Natural killer cell (primary cell): ENCODE measurements at regions not wholly inside any gene's neighbourhood (a gene's known extent, or its start where the extent isn't known, plus 50 kb on each side); places are given as distances from the start of the nearest gene placed in this dataset.

Experiments used
- ATAC-seq, 3 donors: fragments of 150-1000 bp in 2 of 3; fragments of 200-7000 bp in 1 of 3; cut with Tn5 transposase; 1 replicate in 1 of 3; 2 replicates in 2 of 3; pipeline ENCODE4 v1.10.0; 2021; ENCODE audit warnings: mild to moderate bottlenecking in 2 of 3, moderate library complexity in 2 of 3
- DNase-seq, 2 donors: peaks; one replicate each; pipeline versions ENCODE4 v3.0.0 to v3.0.0-alpha.2; 2013 to 2021; ENCODE audit warnings: mixed read lengths in 1 of 2
- H3K27ac ChIP-seq: one replicate; pipeline ENCODE4 v1.5.1; 2013; ENCODE audit warnings: mild to moderate bottlenecking, low read length
- H3K27me3 ChIP-seq: one replicate; pipeline ENCODE4 v1.6.1; 2013; ENCODE audit warnings: low read length; ENCODE audit not compliant: control insufficient read depth, insufficient read depth
- H3K36me3 ChIP-seq: one replicate; pipeline ENCODE4 v1.6.1; 2013; ENCODE audit warnings: low read length; ENCODE audit not compliant: control insufficient read depth, insufficient read depth
- H3K4me1 ChIP-seq: one replicate; pipeline ENCODE4 v1.6.1; 2013; ENCODE audit warnings: low read length; ENCODE audit not compliant: control insufficient read depth, insufficient read depth
- H3K4me3 ChIP-seq: one replicate; pipeline ENCODE4 v1.5.1; 2013; ENCODE audit warnings: low read length
- H3K9me3 ChIP-seq: one replicate; pipeline ENCODE4 v1.6.1; 2013; ENCODE audit warnings: low read length; ENCODE audit not compliant: control insufficient read depth, insufficient read depth
- H3K27ac Mint-ChIP-seq, 2 donors: one replicate each; pipeline ENCODE4 v1.8.0; 2022; ENCODE audit warnings: mild to moderate bottlenecking in 2 of 2, mixed read lengths in 2 of 2, moderate library complexity in 1 of 2
- H3K27me3 Mint-ChIP-seq, 2 donors: one replicate each; pipeline ENCODE4 v1.8.0; 2022; ENCODE audit warnings: low read depth in 2 of 2, mixed read lengths in 2 of 2
- H3K36me3 Mint-ChIP-seq: one replicate; pipeline ENCODE4 v1.8.0; 2022; ENCODE audit warnings: mixed read lengths
- H3K4me1 Mint-ChIP-seq, 2 donors: one replicate each; pipeline ENCODE4 v1.8.0; 2022; ENCODE audit warnings: mixed read lengths in 2 of 2
- H3K4me3 Mint-ChIP-seq: one replicate; pipeline ENCODE4 v1.8.0; 2022; ENCODE audit warnings: mild to moderate bottlenecking, moderate library complexity, mixed read lengths
- H3K9me3 Mint-ChIP-seq, 2 donors: one replicate each; pipeline ENCODE4 v1.8.0; 2022; ENCODE audit warnings: mixed read lengths in 2 of 2
- WGBS: methylation state at CpG from one replicate; pipeline ENCODE4 v1.1.7; 2013; ENCODE audit warnings: missing lambda C conversion rate; ENCODE audit not compliant: insufficient coverage; 5-methylcytosine and 5-hydroxymethylcytosine counted together
- intact Hi-C: fragments of 100-400 bp; cut with micrococcal nuclease; formaldehyde crosslinking; loops from one replicate; pipeline ENCODE4 v1.14.2; 2022
- TF ChIP-seq, protein P1 (sequence below): fragments of 200-600 bp; IDR thresholded peaks from one replicate; pipeline ENCODE4 v1.8.0; 2022; ENCODE audit warnings: antibody characterized with exemption

DNA sequence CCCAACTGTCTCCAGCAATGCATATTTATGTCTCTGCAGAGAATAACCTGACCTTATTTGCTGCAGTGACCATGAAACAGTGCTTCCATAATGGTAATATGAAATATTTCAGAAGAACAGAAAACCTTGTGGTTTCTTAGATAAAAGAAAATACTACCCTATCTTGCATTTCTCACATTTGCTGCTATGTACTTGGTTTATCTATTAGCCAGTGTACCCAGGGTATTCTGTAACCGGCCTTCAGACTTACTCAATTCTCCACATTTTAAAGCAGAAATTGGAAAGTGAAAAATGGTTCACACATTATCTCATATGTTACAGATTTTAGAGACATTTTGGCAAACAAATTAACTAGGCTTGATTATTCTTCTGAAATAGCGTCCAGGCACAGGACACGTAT lies 57.9 kb upstream of the CCDC91 start:
- intact Hi-C loops = no loop called here
- H3K27me3 Mint-ChIP-seq = peaks cover 10 to 12% of the 10 kb centered on the region in 2 donors
- peaks cover 2% of the 10 kb centered on the region for H3K27me3 ChIP-seq
- no peak overlapping the region for H3K27ac Mint-ChIP-seq
- ATAC-seq = no peak
- no peak overlapping the region for H3K4me3 ChIP-seq
- WGBS = 89% methylated on average over 3 of the region's 3 CpGs
- no peaks in the 10 kb centered on the region for H3K9me3 ChIP-seq
- TF ChIP-seq, protein P1, sequence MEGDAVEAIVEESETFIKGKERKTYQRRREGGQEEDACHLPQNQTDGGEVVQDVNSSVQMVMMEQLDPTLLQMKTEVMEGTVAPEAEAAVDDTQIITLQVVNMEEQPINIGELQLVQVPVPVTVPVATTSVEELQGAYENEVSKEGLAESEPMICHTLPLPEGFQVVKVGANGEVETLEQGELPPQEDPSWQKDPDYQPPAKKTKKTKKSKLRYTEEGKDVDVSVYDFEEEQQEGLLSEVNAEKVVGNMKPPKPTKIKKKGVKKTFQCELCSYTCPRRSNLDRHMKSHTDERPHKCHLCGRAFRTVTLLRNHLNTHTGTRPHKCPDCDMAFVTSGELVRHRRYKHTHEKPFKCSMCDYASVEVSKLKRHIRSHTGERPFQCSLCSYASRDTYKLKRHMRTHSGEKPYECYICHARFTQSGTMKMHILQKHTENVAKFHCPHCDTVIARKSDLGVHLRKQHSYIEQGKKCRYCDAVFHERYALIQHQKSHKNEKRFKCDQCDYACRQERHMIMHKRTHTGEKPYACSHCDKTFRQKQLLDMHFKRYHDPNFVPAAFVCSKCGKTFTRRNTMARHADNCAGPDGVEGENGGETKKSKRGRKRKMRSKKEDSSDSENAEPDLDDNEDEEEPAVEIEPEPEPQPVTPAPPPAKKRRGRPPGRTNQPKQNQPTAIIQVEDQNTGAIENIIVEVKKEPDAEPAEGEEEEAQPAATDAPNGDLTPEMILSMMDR = no peak
- no peak for DNase-seq
- H3K4me1 ChIP-seq = no peaks in the 10 kb centered on the region
- no peak overlapping the region for H3K27ac ChIP-seq
- no peaks in the 10 kb centered on the region for H3K36me3 ChIP-seq
- no peaks in the 10 kb centered on the region for H3K36me3 Mint-ChIP-seq
- H3K9me3 Mint-ChIP-seq = peaks cover 0 to 2% of the 10 kb centered on the region in 2 donors
- H3K4me3 Mint-ChIP-seq = no peak overlapping the region
- no peaks in the 10 kb centered on the region for H3K4me1 Mint-ChIP-seq

DNA sequence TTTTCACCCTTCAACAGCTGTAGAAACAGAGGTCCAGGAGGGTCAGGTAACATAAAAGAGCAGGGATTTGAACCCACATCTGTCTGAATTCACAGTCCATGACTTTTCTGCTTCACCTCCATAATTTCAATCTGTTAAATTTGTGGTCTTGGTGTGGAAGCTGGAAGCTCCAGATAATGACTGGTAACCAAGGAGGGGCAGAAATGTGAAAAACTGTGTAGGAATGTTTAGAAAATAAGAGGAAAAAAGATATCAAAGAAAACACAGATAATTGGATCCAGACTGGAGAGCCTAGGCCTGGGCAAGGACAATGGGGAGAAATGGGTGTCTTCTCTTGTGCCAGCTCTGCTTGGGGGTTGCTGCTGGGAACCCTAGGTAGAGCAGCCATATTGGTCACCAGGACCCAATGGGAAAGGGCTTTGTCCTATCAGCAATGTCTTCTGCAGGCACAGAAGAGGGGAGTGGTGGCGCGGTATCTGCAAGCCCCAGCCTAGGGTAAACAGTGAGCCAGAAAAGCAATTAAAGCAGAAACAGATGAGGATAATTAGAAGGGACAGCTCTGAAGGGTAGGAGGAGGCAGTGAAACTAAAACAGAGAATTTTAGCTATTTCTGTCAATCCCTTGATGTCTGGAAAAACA lies 54.3 kb upstream of the CCDC91 start:
- H3K4me1 ChIP-seq = no peaks in the 10 kb centered on the region
- H3K36me3 Mint-ChIP-seq = no peaks in the 10 kb centered on the region
- no peaks in the 10 kb centered on the region for H3K9me3 ChIP-seq
- H3K9me3 Mint-ChIP-seq = peaks cover 0 to 2% of the 10 kb centered on the region in 2 donors
- H3K27ac ChIP-seq = no peak overlapping the region
- no peak overlapping the region for H3K4me3 ChIP-seq
- no peaks in the 10 kb centered on the region for H3K27me3 ChIP-seq
- ATAC-seq (no peak), DNase-seq (no peak)
- H3K27ac Mint-ChIP-seq = no peak overlapping the region
- no peak overlapping the region for H3K4me3 Mint-ChIP-seq
- WGBS = 98% methylated on average over 2 of the region's 2 CpGs
- no peaks in the 10 kb centered on the region for H3K36me3 ChIP-seq
- TF ChIP-seq, protein P1 = no peak
- peaks cover 6 to 19% of the 10 kb centered on the region in 2 donors for H3K27me3 Mint-ChIP-seq
- no peaks in the 10 kb centered on the region for H3K4me1 Mint-ChIP-seq
- intact Hi-C loops = no loop called here

DNA sequence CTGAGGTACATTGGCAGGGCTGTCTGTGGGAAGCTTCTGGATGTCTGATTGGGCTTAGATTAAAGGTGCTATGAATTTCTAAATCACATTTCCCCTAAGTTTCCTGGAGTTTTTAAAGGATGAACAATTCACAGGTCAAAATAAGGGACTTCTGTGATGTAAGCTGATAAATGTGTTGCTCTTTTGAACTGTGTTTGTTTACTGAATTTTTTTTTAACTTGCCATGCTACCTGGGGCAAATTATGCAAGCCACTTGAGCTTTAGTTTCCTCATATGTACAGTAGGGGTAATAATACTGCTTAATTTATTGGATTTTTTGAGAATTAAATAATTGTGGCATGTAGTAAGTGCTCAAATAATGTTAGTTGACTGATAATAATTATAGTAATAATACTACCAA lies 52.8 kb upstream of the CCDC91 start:
- no peak for DNase-seq
- TF ChIP-seq, protein P1 = no peak
- no peak for ATAC-seq
- no peak overlapping the region for H3K4me3 Mint-ChIP-seq
- H3K4me1 Mint-ChIP-seq = no peaks in the 10 kb centered on the region
- Histone ChIP-seq H3K4me3 (no peak overlapping the region), H3K27ac (no peak overlapping the region), H3K9me3 (no peaks in the 10 kb centered on the region), H3K4me1 (no peaks in the 10 kb centered on the region), H3K36me3 (no peaks in the 10 kb centered on the region), H3K27me3 (no peaks in the 10 kb centered on the region)
- H3K27ac Mint-ChIP-seq = no peak overlapping the region
- H3K36me3 Mint-ChIP-seq = no peaks in the 10 kb centered on the region
- intact Hi-C loops = no loop called here
- peaks cover 0 to 27% of the 10 kb centered on the region in 2 donors for H3K27me3 Mint-ChIP-seq
- H3K9me3 Mint-ChIP-seq = peaks cover 0 to 2% of the 10 kb centered on the region in 2 donors

DNA sequence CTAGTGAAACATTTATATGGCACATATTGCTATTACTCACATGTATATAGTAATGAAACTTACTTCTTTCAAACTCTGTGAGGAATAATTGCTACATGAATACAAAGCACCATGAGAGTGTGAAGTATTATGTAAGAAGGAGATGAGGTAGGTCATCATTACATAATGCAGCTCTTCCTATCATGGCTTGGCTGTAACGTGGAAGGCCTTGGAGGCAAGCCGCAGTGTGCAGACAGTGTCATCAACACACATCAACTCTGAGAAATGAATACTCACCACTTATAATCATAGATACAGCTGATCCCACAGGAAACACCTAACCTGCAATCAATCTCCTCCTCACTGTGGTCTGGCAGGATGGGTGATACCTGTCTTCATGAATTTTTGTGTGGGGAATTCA lies 49.9 kb upstream of the CCDC91 start:
- no peak for DNase-seq
- no peak for ATAC-seq
- WGBS = 100% methylated on average over 1 of the region's 2 CpGs
- H3K36me3 Mint-ChIP-seq = no peaks in the 10 kb centered on the region
- no peaks in the 10 kb centered on the region for H3K4me1 Mint-ChIP-seq
- H3K27me3 ChIP-seq = no peaks in the 10 kb centered on the region
- no peak overlapping the region for H3K4me3 ChIP-seq
- no peaks in the 10 kb centered on the region for H3K9me3 Mint-ChIP-seq
- H3K27ac Mint-ChIP-seq = no peak overlapping the region
- H3K27ac ChIP-seq = no peak overlapping the region
- no peaks in the 10 kb centered on the region for H3K9me3 ChIP-seq
- H3K4me1 ChIP-seq = no peaks in the 10 kb centered on the region
- intact Hi-C loops = no loop called here
- TF ChIP-seq, protein P1 = no peak
- peaks cover 0 to 27% of the 10 kb centered on the region in 2 donors for H3K27me3 Mint-ChIP-seq
- H3K36me3 ChIP-seq = no peaks in the 10 kb centered on the region
- no peak overlapping the region for H3K4me3 Mint-ChIP-seq
